ENCODE measurements at regions not wholly inside any gene's neighbourhood (a gene's known extent, or its start where the extent isn't known, plus 50 kb on each side); places are given as distances from the start of the nearest gene placed in this dataset.

- no peak for DNase-seq
These were observed 285.7 kb downstream of the ZEB1 start for GRCh38 chr10:31604646-31605170.

- no peak for DNase-seq
These were observed 285.1 kb downstream of the ZEB1 start for GRCh38 chr10:31604096-31604495.

- no peak for DNase-seq
These were observed 284.4 kb downstream of the ZEB1 start for GRCh38 chr10:31603235-31604087.

- DNase-seq = no peak
These were observed 283.7 kb downstream of the ZEB1 start for GRCh38 chr10:31602541-31603234.

GRCh38 chr10:31601136-31601535 is 282.1 kb downstream of the ZEB1 start:
- DNase-seq = no peak

- no peak for DNase-seq
These were observed 280.8 kb downstream of the ZEB1 start for GRCh38 chr10:31599626-31600504.

GRCh38 chr10:31596765-31597164 is 277.7 kb downstream of the ZEB1 start:
- DNase-seq = no peak

- no peak for DNase-seq
These were observed 277.0 kb downstream of the ZEB1 start for GRCh38 chr10:31595992-31596391.

GRCh38 chr10:31594347-31594873 is 275.4 kb downstream of the ZEB1 start:
- no peak for DNase-seq

GRCh38 chr10:31593124-31593523 is 274.1 kb downstream of the ZEB1 start:
- DNase-seq = no peak

- DNase-seq = no peak
These were observed 272.6 kb downstream of the ZEB1 start for GRCh38 chr10:31591569-31591968.

- DNase-seq = no peak
These were observed 271.2 kb downstream of the ZEB1 start for GRCh38 chr10:31590023-31590800.

- no peak for DNase-seq
These were observed 268.7 kb downstream of the ZEB1 start for GRCh38 chr10:31587691-31588090.

- DNase-seq = peak; percentile 53
These were observed 268.0 kb downstream of the ZEB1 start for GRCh38 chr10:31586723-31587638.

- no peak for DNase-seq
These were observed 265.9 kb downstream of the ZEB1 start for GRCh38 chr10:31584876-31585275.

- no peak for DNase-seq
These were observed 265.1 kb downstream of the ZEB1 start for GRCh38 chr10:31584098-31584631.

- no peak for DNase-seq
These were observed 264.3 kb downstream of the ZEB1 start for GRCh38 chr10:31583293-31583692.

GRCh38 chr10:31582365-31583052 is 263.5 kb downstream of the ZEB1 start:
- DNase-seq = no peak

- DNase-seq = peak; percentile 72
These were observed 262.8 kb downstream of the ZEB1 start for GRCh38 chr10:31581741-31582323.

Data from KG1 (cell line).